Body of pancreas (tissue), 4 donors: ENCODE measurements at regions not wholly inside any gene's neighbourhood (a gene's known extent, or its start where the extent isn't known, plus 50 kb on each side); places are given as distances from the start of the nearest gene placed in this dataset.

Experiments used
- POLR2A ChIP-seq, 3 donors: fragments of 450-650 bp; IDR thresholded peaks; one replicate each; pipeline ENCODE4 v1.6.1; 2016; ENCODE audit warnings: antibody characterized with exemption in 3 of 3, mild to moderate bottlenecking in 2 of 3
- TF ChIP-seq, protein P1 (sequence below), 7 experiments: fragments of 450-650 bp in 4 of 7; fragments of 200-600 bp in 3 of 7; sonication (generic) in 3 of 7; IDR thresholded peaks; one replicate each; pipeline ENCODE4 v1.5.1; 2016 to 2019; ENCODE audit warnings: antibody characterized with exemption in 7 of 7

DNA sequence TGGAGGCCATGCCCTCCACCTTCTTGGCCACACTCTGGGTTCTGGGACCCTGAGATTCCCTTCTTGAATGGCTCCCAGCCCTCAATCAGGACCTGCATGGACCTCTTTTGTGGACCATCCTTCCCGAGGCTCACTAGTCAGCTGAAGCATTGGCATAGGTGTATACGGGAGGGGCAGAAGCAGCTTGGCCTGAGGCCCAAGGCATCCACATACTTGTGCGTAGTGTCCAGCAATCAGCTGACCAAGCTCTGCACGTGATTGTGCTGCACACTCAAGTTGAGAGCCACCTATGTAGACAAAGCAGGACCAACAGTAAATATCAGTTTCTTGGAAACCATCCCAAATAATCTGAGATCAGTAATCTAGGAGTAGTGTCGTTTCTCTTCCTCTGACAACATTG lies 119.6 kb downstream of the INSIG2 start:
- no peak for TF ChIP-seq POLR2A (IDR thresholded peaks at IDR 0.05)
- TF ChIP-seq, protein P1, sequence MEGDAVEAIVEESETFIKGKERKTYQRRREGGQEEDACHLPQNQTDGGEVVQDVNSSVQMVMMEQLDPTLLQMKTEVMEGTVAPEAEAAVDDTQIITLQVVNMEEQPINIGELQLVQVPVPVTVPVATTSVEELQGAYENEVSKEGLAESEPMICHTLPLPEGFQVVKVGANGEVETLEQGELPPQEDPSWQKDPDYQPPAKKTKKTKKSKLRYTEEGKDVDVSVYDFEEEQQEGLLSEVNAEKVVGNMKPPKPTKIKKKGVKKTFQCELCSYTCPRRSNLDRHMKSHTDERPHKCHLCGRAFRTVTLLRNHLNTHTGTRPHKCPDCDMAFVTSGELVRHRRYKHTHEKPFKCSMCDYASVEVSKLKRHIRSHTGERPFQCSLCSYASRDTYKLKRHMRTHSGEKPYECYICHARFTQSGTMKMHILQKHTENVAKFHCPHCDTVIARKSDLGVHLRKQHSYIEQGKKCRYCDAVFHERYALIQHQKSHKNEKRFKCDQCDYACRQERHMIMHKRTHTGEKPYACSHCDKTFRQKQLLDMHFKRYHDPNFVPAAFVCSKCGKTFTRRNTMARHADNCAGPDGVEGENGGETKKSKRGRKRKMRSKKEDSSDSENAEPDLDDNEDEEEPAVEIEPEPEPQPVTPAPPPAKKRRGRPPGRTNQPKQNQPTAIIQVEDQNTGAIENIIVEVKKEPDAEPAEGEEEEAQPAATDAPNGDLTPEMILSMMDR (IDR thresholded peaks at IDR 0.05) = no peak
